Body of pancreas (tissue), 4 donors: ENCODE measurements at regions not wholly inside any gene's neighbourhood (a gene's known extent, or its start where the extent isn't known, plus 50 kb on each side); places are given as distances from the start of the nearest gene placed in this dataset.

Experiments used
- ATAC-seq: fragments of 150-250 bp; one replicate; pipeline ENCODE4 v1.9.1; 2016
- DNase-seq, 4 donors: peaks; one replicate each; pipeline ENCODE4 v3.0.0-alpha.2; 2019
- H3K27ac ChIP-seq, 4 donors: fragments of 200-600 bp; sonication (generic); 1 replicate in 3 of 4; 2 replicates in 1 of 4; pipeline versions ENCODE4 v1.5.1 to v1.6.1; 2016 to 2019; ENCODE audit warnings: mild to moderate bottlenecking in 1 of 4, mixed read lengths in 1 of 4, moderate library complexity in 1 of 4
- H3K27me3 ChIP-seq, 2 donors: fragments of 200-600 bp; sonication (generic); one replicate each; pipeline ENCODE4 v1.6.0; 2016; ENCODE audit warnings: mild to moderate bottlenecking in 1 of 2
- H3K36me3 ChIP-seq, 2 donors: fragments of 200-600 bp; sonication (generic); replicated peaks in 1 of 2; 2 replicates each; pipeline ENCODE4 v1.5.1; 2016; ENCODE audit warnings: low read depth in 2 of 2; ENCODE audit not compliant: insufficient read depth in 1 of 2
- H3K4me1 ChIP-seq: fragments of 200-600 bp; sonication (generic); one replicate; pipeline ENCODE4 v1.6.0; 2016
- H3K4me3 ChIP-seq, 2 donors: fragments of 200-600 bp; sonication (generic); 1 replicate in 1 of 2; 2 replicates in 1 of 2; pipeline ENCODE4 v1.5.1; 2016 to 2019
- H3K9me3 ChIP-seq, 3 donors: fragments of 200-600 bp; sonication (generic); 1 replicate in 2 of 3; 2 replicates in 1 of 3; pipeline ENCODE4 v1.5.1; 2016
- CTCF ChIP-seq, 7 experiments: fragments of 450-650 bp in 4 of 7; fragments of 200-600 bp in 3 of 7; sonication (generic) in 3 of 7; IDR thresholded peaks; one replicate each; pipeline ENCODE4 v1.5.1; 2016 to 2019; ENCODE audit warnings: antibody characterized with exemption in 7 of 7
- POLR2A ChIP-seq, 3 donors: fragments of 450-650 bp; IDR thresholded peaks; one replicate each; pipeline ENCODE4 v1.6.1; 2016; ENCODE audit warnings: antibody characterized with exemption in 3 of 3, mild to moderate bottlenecking in 2 of 3
- WGBS, 2 donors: methylation state at CpG; one replicate each; pipeline ENCODE4 v1.1.5; 2017; 5-methylcytosine and 5-hydroxymethylcytosine counted together
- intact Hi-C: fragments of 100-400 bp; cut with DNase I; formaldehyde crosslinking; loops from one replicate; pipeline ENCODE4 v1.15.1; 2023

GRCh38 chr6:37093728-37094069, 76.3 kb upstream of the PIM1 start:
- Histone ChIP-seq H3K9me3 (no peaks in the 10 kb centered on the region), H3K4me3 (no peak overlapping the region), H3K36me3 (no peaks in the 10 kb centered on the region), H3K27ac (peak overlapping the region in 1 of 4 donors; percentile 60), H3K4me1 (peaks cover 19% of the 10 kb centered on the region), H3K27me3 (no peaks in the 10 kb centered on the region)
- TF ChIP-seq CTCF (IDR thresholded peaks at IDR 0.05) (no peak), POLR2A (IDR thresholded peaks at IDR 0.05) (no peak)
- 64 to 74% methylated on average over 6 of the region's 6 CpGs for WGBS, 2 donors
- no peak for DNase-seq
- ATAC-seq = no peak
- intact Hi-C loops = no loop called here

GRCh38 chr6:37095997-37096396, 74.0 kb upstream of the PIM1 start:
- Histone ChIP-seq H3K4me1 (peaks cover 14% of the 10 kb centered on the region), H3K27me3 (no peaks in the 10 kb centered on the region), H3K4me3 (no peak overlapping the region), H3K9me3 (no peaks in the 10 kb centered on the region), H3K36me3 (no peaks in the 10 kb centered on the region), H3K27ac (no peak overlapping the region)
- no peak for ATAC-seq
- DNase-seq = no peak
- intact Hi-C loops = no loop called here
- WGBS, 2 donors = 87 to 100% methylated on average over 1 of the region's 1 CpG
- TF ChIP-seq POLR2A (IDR thresholded peaks at IDR 0.05) (no peak), CTCF (IDR thresholded peaks at IDR 0.05) (no peak)

- no peaks in the 10 kb centered on the region for H3K36me3 ChIP-seq
Observed at GRCh38 chr6:37097335-37097734, 72.6 kb upstream of the PIM1 start.

GRCh38 chr6:37099442-37099841, 70.5 kb upstream of the PIM1 start:
- ATAC-seq (no peak), DNase-seq (peak in 1 of 4 donors; percentile 12)
- 69 to 85% methylated on average over 2 of the region's 2 CpGs for WGBS, 2 donors
- TF ChIP-seq CTCF (IDR thresholded peaks at IDR 0.05) = no peak
- no peak for TF ChIP-seq POLR2A (IDR thresholded peaks at IDR 0.05)
- intact Hi-C loops = no loop called here
- H3K4me1 ChIP-seq = peaks cover 26% of the 10 kb centered on the region
- H3K9me3 ChIP-seq = no peaks in the 10 kb centered on the region
- no peak overlapping the region for H3K27ac ChIP-seq
- no peak overlapping the region for H3K4me3 ChIP-seq
- H3K27me3 ChIP-seq = no peaks in the 10 kb centered on the region
- H3K36me3 ChIP-seq = no peaks in the 10 kb centered on the region

More at GRCh38 chr6:37097335-37097734, 72.6 kb upstream of the PIM1 start:
- H3K9me3 ChIP-seq = no peaks in the 10 kb centered on the region
- H3K4me1 ChIP-seq = peaks cover 19% of the 10 kb centered on the region
- no peak for ATAC-seq
- intact Hi-C loops = no loop called here
- no peak overlapping the region for H3K4me3 ChIP-seq
- H3K27me3 ChIP-seq = no peaks in the 10 kb centered on the region
- DNase-seq = no peak
- no peak for TF ChIP-seq CTCF (IDR thresholded peaks at IDR 0.05)
- TF ChIP-seq POLR2A (IDR thresholded peaks at IDR 0.05) = no peak
- H3K27ac ChIP-seq = no peak overlapping the region
- 70 to 74% methylated on average over 4 of the region's 4 CpGs for WGBS, 2 donors

- H3K9me3 ChIP-seq = no peaks in the 10 kb centered on the region
- TF ChIP-seq CTCF (IDR thresholded peaks at IDR 0.05) (no peak), POLR2A (IDR thresholded peaks at IDR 0.05) (no peak)
- no peaks in the 10 kb centered on the region for H3K36me3 ChIP-seq
- peaks cover 32% of the 10 kb centered on the region for H3K4me1 ChIP-seq
- intact Hi-C loops = loop anchor here (10.0 kb wide), 1 partner anchor 46 kb away; no protein-coding TSS in a partner anchor
- no peak overlapping the region for H3K4me3 ChIP-seq
- 86 to 87% methylated on average over 6 of the region's 6 CpGs for WGBS, 2 donors
- H3K27ac ChIP-seq = no peak overlapping the region
- no peaks in the 10 kb centered on the region for H3K27me3 ChIP-seq
- ATAC-seq = no peak
- DNase-seq = no peak
Observed at GRCh38 chr6:37100745-37101144, 69.2 kb upstream of the PIM1 start.
